Retinal pigment epithelial cell (primary cell): ENCODE measurements at regions not wholly inside any gene's neighbourhood (a gene's known extent, or its start where the extent isn't known, plus 50 kb on each side); places are given as distances from the start of the nearest gene placed in this dataset.

ENCODE experiments used
- DNase-seq: peaks from one replicate; pipeline ENCODE4 v3.0.0-alpha.2; 2010; ENCODE audit warnings: low read depth
- H3K4me3 ChIP-seq: 2 replicates; pipeline ENCODE4 v1.5.1; 2011; ENCODE audit warnings: mild to moderate bottlenecking, low read length, control low read depth, moderate library complexity
- CTCF ChIP-seq: conservative IDR thresholded peaks from 2 replicates; pipeline ENCODE4 v1.5.1; 2011; ENCODE audit warnings: low read depth, low read length, control low read depth, inconsistent platforms

GRCh38 chr12:107356266-107356936, 263.1 kb upstream of the CRY1 start:
- no peak for DNase-seq
- no peak for TF ChIP-seq CTCF
- H3K4me3 ChIP-seq, result no peak overlapping the region

GRCh38 chr12:107356937-107357295, 263.6 kb upstream of the CRY1 start:
- TF ChIP-seq CTCF, result no peak
- no peak for DNase-seq
- H3K4me3 ChIP-seq, result no peak overlapping the region

GRCh38 chr12:107359382-107359781, 266.0 kb upstream of the CRY1 start:
- TF ChIP-seq CTCF, result no peak
- no peak overlapping the region for H3K4me3 ChIP-seq
- DNase-seq, result no peak

- no peak for DNase-seq
- H3K4me3 ChIP-seq, result no peak overlapping the region
- no peak for TF ChIP-seq CTCF
These were observed 266.7 kb upstream of the CRY1 start for GRCh38 chr12:107360033-107360432.

GRCh38 chr12:107360482-107360881, 267.1 kb upstream of the CRY1 start:
- no peak for TF ChIP-seq CTCF
- DNase-seq, result no peak

GRCh38 chr12:107361970-107362369, 268.6 kb upstream of the CRY1 start:
- H3K4me3 ChIP-seq, result no peak overlapping the region
- TF ChIP-seq CTCF, result no peak
- DNase-seq, result no peak

More at GRCh38 chr12:107360482-107360881, 267.1 kb upstream of the CRY1 start:
- no peak overlapping the region for H3K4me3 ChIP-seq

- no peak for DNase-seq
These were observed 269.6 kb upstream of the CRY1 start for GRCh38 chr12:107362960-107363359.

More at GRCh38 chr12:107362960-107363359, 269.6 kb upstream of the CRY1 start:
- no peak overlapping the region for H3K4me3 ChIP-seq
- no peak for TF ChIP-seq CTCF
